MCF 10A (cell line): ENCODE measurements at regions not wholly inside any gene's neighbourhood (a gene's known extent, or its start where the extent isn't known, plus 50 kb on each side); places are given as distances from the start of the nearest gene placed in this dataset.

Source experiments
- BruUV-seq: library from RNA; stranded (reverse); fragments of 400-500 nt; replicated peaks from 2 replicates; lab custom pipeline; 2021; lab: Mats Ljungman, UMichigan
- CTCF ChIA-PET: fragments of 300-600 bp; sonication (Branson Sonifier 250); formaldehyde crosslinking; extraction: SDS; loops from one replicate; lab custom pipeline; 2021; ENCODE audit warnings: antibody characterized with exemption, inconsistent platforms; lab: Yijun Ruan, JAX
- POLR2A ChIA-PET: fragments of 300-600, 350-650 bp; sonication (Branson Sonifier 250); formaldehyde crosslinking; extraction: SDS; loops from one replicate; lab custom pipeline; 2020; ENCODE audit warnings: antibody characterized with exemption, inconsistent platforms; lab: Yijun Ruan, JAX
- DNase-seq: peaks from one replicate; pipeline ENCODE4 v3.0.0-alpha.2; 2018; ENCODE audit not compliant: unreplicated experiment
- H3K27ac Mint-ChIP-seq: one replicate; pipeline ENCODE4 v1.8.0; 2022; ENCODE audit warnings: mild to moderate bottlenecking, low read depth, mixed read lengths; ENCODE audit not compliant: unreplicated experiment
- H3K27me3 Mint-ChIP-seq: one replicate; pipeline ENCODE4 v1.8.0; 2022; ENCODE audit warnings: mixed read lengths; ENCODE audit not compliant: insufficient read depth, unreplicated experiment
- H3K36me3 Mint-ChIP-seq: one replicate; pipeline ENCODE4 v1.8.0; 2022; ENCODE audit warnings: mild to moderate bottlenecking, moderate library complexity, mixed read lengths; ENCODE audit not compliant: insufficient read depth, unreplicated experiment
- H3K4me1 Mint-ChIP-seq: one replicate; pipeline ENCODE4 v1.8.0; 2022; ENCODE audit warnings: mixed read lengths; ENCODE audit not compliant: insufficient read depth, unreplicated experiment
- H3K4me3 Mint-ChIP-seq: one replicate; pipeline ENCODE4 v1.8.0; 2022; ENCODE audit warnings: mild to moderate bottlenecking, moderate library complexity, mixed read lengths; ENCODE audit not compliant: unreplicated experiment
- H3K9me3 Mint-ChIP-seq: one replicate; pipeline ENCODE4 v1.8.0; 2022; ENCODE audit warnings: mixed read lengths; ENCODE audit not compliant: unreplicated experiment
- intact Hi-C: fragments of 100-400 bp; cut with micrococcal nuclease; formaldehyde crosslinking; loops from 2 replicates; pipeline ENCODE4 v1.14.1; 2022
- TF ChIP-seq, protein P1 (sequence below): fragments of 200-600 bp; IDR thresholded peaks from one replicate; pipeline ENCODE4 v1.8.0; 2022; ENCODE audit warnings: antibody characterized with exemption, mild to moderate bottlenecking; ENCODE audit not compliant: unreplicated experiment

DNA sequence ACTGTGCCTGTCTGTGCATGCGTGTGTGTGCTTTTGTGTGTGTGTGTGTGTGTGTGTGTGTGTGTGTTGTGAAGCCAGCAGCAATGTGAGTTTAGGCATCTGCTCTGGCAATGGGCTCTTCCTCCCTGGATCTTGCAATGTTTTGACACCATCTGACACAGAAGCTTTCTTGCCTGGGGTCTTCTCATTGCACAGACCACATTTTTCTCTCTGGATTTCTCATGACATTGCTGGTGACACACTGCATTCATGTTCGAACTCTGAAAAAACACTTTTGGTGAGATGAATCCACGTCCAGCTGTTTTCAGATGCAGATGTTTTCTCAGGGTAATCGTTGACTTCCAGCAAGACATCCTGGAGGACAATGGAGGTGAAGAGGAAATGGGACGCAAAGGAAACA is 63.0 kb upstream of the FZD8 start:
- no peak overlapping the region for H3K27ac Mint-ChIP-seq
- CTCF ChIA-PET = no interaction called here

DNA sequence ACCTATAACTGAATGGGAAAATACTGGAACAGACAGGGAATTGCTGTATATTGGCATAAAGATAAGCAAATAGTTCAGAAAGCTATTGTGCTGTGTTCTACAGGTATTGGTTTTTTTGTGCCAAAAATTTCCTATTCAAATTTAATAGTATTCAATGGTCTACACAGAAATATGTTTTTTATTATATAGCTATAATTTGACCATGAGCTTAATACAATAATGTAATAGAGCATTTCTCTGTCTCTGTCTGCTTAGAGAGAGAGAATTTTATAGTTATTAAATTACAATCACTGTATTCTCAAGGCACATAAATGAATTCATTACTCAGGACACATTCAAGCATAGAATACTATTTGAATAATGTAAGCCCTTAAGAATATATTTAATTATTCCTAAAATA is 62.3 kb upstream of the FZD8 start:
- ChIA-PET POLR2A (no interaction called here), CTCF (no interaction called here)
- TF ChIP-seq, protein P1, sequence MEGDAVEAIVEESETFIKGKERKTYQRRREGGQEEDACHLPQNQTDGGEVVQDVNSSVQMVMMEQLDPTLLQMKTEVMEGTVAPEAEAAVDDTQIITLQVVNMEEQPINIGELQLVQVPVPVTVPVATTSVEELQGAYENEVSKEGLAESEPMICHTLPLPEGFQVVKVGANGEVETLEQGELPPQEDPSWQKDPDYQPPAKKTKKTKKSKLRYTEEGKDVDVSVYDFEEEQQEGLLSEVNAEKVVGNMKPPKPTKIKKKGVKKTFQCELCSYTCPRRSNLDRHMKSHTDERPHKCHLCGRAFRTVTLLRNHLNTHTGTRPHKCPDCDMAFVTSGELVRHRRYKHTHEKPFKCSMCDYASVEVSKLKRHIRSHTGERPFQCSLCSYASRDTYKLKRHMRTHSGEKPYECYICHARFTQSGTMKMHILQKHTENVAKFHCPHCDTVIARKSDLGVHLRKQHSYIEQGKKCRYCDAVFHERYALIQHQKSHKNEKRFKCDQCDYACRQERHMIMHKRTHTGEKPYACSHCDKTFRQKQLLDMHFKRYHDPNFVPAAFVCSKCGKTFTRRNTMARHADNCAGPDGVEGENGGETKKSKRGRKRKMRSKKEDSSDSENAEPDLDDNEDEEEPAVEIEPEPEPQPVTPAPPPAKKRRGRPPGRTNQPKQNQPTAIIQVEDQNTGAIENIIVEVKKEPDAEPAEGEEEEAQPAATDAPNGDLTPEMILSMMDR = no peak
- Mint-ChIP-seq H3K4me3 (no peak overlapping the region), H3K9me3 (peaks cover 11% of the 10 kb centered on the region), H3K4me1 (no peaks in the 10 kb centered on the region), H3K27me3 (no peaks in the 10 kb centered on the region), H3K27ac (no peak overlapping the region), H3K36me3 (no peaks in the 10 kb centered on the region)
- intact Hi-C loops = no loop called here
- no TSS peak for BruUV-seq
- no peak for DNase-seq

More for the DNA sequence above, 63.0 kb upstream of the FZD8 start:
- intact Hi-C loops = no loop called here
- BruUV-seq = no TSS peak
- H3K4me1 Mint-ChIP-seq = no peaks in the 10 kb centered on the region
- POLR2A ChIA-PET = no interaction called here
- H3K27me3 Mint-ChIP-seq = no peaks in the 10 kb centered on the region
- peaks cover 11% of the 10 kb centered on the region for H3K9me3 Mint-ChIP-seq
- no peaks in the 10 kb centered on the region for H3K36me3 Mint-ChIP-seq
- H3K4me3 Mint-ChIP-seq = no peak overlapping the region
- TF ChIP-seq, protein P1 = no peak
- DNase-seq = no peak

DNA sequence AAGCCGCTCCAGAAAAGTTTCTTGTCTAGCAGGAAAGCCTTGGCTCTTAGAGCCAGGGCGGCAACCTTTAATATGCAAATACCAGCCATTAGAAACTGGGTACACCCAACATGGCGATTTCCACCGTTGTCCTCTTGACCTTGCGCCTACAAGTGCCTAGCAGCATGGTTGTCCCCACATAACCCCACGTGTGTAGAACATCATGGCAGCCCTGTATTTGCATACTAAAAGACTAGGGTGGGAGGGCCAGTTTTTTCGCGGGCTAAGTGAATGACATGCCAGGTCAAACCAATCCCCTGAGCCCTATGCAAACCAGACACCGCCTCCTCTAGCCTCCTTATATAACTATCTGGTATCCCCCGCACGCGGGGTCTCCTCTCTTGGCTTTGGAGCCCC is 58.4 kb upstream of the FZD8 start:
- intact Hi-C loops = no loop called here
- DNase-seq = no peak
- H3K9me3 Mint-ChIP-seq = no peaks in the 10 kb centered on the region
- ChIA-PET CTCF (no interaction called here), POLR2A (no interaction called here)
- no peaks in the 10 kb centered on the region for H3K27me3 Mint-ChIP-seq
- H3K36me3 Mint-ChIP-seq = no peaks in the 10 kb centered on the region
- no peak overlapping the region for H3K27ac Mint-ChIP-seq
- BruUV-seq = no TSS peak
- TF ChIP-seq, protein P1 = no peak
- H3K4me3 Mint-ChIP-seq = no peak overlapping the region
- H3K4me1 Mint-ChIP-seq = no peaks in the 10 kb centered on the region

DNA sequence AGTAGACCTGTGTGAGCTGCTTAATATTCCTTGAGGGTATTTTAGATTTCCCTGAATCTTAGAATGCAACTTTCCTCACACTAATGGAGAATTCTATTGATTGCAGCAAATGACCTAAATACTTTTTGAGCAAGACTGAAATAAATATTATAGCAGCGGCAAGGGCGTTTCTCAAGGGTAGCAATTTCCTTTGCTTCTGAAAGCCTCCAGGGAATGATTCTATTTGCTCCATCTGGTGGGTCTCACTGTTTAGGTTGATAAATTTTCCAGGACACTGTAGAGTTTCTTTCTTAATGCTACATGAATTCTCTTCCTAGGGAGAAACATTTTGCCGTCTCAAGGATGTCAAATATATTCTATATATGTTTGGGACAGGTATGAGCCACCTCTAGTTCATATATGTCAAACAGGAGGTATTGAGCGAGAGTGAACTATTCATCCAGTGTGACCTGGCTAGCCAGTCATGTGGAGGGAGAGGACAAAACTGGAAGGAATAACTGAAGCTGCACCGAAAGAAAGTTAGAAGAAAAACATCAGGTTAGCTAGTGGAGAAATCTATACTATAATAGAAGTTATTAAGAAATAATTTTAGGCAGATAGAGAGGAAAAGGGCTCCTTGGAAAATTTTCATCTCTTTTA is 57.9 kb upstream of the FZD8 start:
- DNase-seq = no peak
- Mint-ChIP-seq H3K36me3 (no peaks in the 10 kb centered on the region), H3K4me3 (no peak overlapping the region), H3K27ac (no peak overlapping the region), H3K9me3 (no peaks in the 10 kb centered on the region), H3K4me1 (no peaks in the 10 kb centered on the region), H3K27me3 (no peaks in the 10 kb centered on the region)
- TF ChIP-seq, protein P1 = no peak
- POLR2A ChIA-PET = no interaction called here
- CTCF ChIA-PET = no interaction called here
- intact Hi-C loops = no loop called here
- BruUV-seq = no TSS peak
